NT2/D1 (cell line): ENCODE measurements at regions not wholly inside any gene's neighbourhood (a gene's known extent, or its start where the extent isn't known, plus 50 kb on each side); places are given as distances from the start of the nearest gene placed in this dataset.

Experiments used
- YY1 ChIP-seq: IDR thresholded peaks from 2 replicates; pipeline ENCODE4 v1.6.1; 2011; ENCODE audit not compliant: insufficient read length, insufficient read depth
- ZNF274 ChIP-seq: IDR thresholded peaks from 2 replicates; pipeline ENCODE4 v1.6.1; 2011; ENCODE audit warnings: mild to moderate bottlenecking, low read depth, low read length

- TF ChIP-seq YY1 (no peak), ZNF274 (no peak)
Measured at GRCh38 chr4:188778905-188779304, 639.7 kb downstream of the TRIML1 start.
